NCI-H1930 (cell line): ENCODE measurements at regions not wholly inside any gene's neighbourhood (a gene's known extent, or its start where the extent isn't known, plus 50 kb on each side); places are given as distances from the start of the nearest gene placed in this dataset.

Experiments
- DNase-seq, 2 experiments: peaks; one replicate each; lab custom pipeline; 2025; lab: John Stamatoyannopoulos, UW

- no peak for DNase-seq
These were observed 413.5 kb downstream of the TXNL1 start for GRCh38 chr18:56224669-56225561.

GRCh38 chr18:56221195-56222065, 417.0 kb downstream of the TXNL1 start:
- DNase-seq, result no peak

GRCh38 chr18:56217406-56217805, 421.0 kb downstream of the TXNL1 start:
- DNase-seq, result no peak

GRCh38 chr18:56214706-56215105, 423.7 kb downstream of the TXNL1 start:
- no peak for DNase-seq

GRCh38 chr18:56210520-56210919, 427.9 kb downstream of the TXNL1 start:
- no peak for DNase-seq

GRCh38 chr18:56207989-56208388, 430.4 kb downstream of the TXNL1 start:
- no peak for DNase-seq

- no peak for DNase-seq
These were observed 434.3 kb downstream of the TXNL1 start for GRCh38 chr18:56204052-56204451.

- DNase-seq, result no peak
These were observed 435.7 kb downstream of the TXNL1 start for GRCh38 chr18:56202678-56203077.

- DNase-seq, result no peak
These were observed 437.9 kb downstream of the TXNL1 start for GRCh38 chr18:56200381-56200911.

GRCh38 chr18:56199580-56200330, 438.6 kb downstream of the TXNL1 start:
- no peak for DNase-seq

- DNase-seq, result no peak
These were observed 441.0 kb downstream of the TXNL1 start for GRCh38 chr18:56197241-56197859.

GRCh38 chr18:56196495-56197225, 441.7 kb downstream of the TXNL1 start:
- no peak for DNase-seq

GRCh38 chr18:56191334-56191733, 447.1 kb downstream of the TXNL1 start:
- DNase-seq, result no peak

GRCh38 chr18:56189615-56190014, 448.8 kb downstream of the TXNL1 start:
- no peak for DNase-seq

- no peak for DNase-seq
These were observed 449.7 kb downstream of the TXNL1 start for GRCh38 chr18:56188529-56189275.

- no peak for DNase-seq
These were observed 452.1 kb downstream of the TXNL1 start for GRCh38 chr18:56186319-56186718.

- DNase-seq, result no peak
These were observed 453.3 kb downstream of the TXNL1 start for GRCh38 chr18:56185126-56185525.

- no peak for DNase-seq
These were observed 461.6 kb downstream of the TXNL1 start for GRCh38 chr18:56176751-56177150.

GRCh38 chr18:56175330-56176001, 462.9 kb downstream of the TXNL1 start:
- no peak for DNase-seq
